OCI-LY7 (cell line): ENCODE measurements at regions not wholly inside any gene's neighbourhood (a gene's known extent, or its start where the extent isn't known, plus 50 kb on each side); places are given as distances from the start of the nearest gene placed in this dataset.

Source experiments
- BruUV-seq: library from RNA; stranded (reverse); fragments of 400-500 nt; replicated peaks from 2 replicates; lab custom pipeline; 2021; lab: Mats Ljungman, UMichigan
- CTCF ChIA-PET: fragments of 300-600 bp; sonication (Branson Sonifier 250); formaldehyde crosslinking; loops from one replicate; lab custom pipeline; 2022; ENCODE audit warnings: antibody characterized with exemption; ENCODE audit not compliant: unreplicated experiment; lab: Charles Lee
- POLR2A ChIA-PET: fragments of 300-600 bp; sonication (Branson Sonifier 250); formaldehyde crosslinking; loops from one replicate; lab custom pipeline; 2022; ENCODE audit warnings: antibody characterized with exemption; lab: Charles Lee
- DNase-seq: peaks from one replicate; pipeline ENCODE4 v3.0.0-alpha.2; 2015; ENCODE audit warnings: low spot score
- H2AFZ ChIP-seq: fragments of 200-600 bp; sonication (generic), shearing (Covaris generic); 2 replicates; pipeline ENCODE4 v1.6.1; 2014; ENCODE audit warnings: mild to moderate bottlenecking, antibody characterized with exemption, low read length, moderate library complexity
- H3K27ac ChIP-seq: fragments of 200-600 bp; sonication (generic); 2 replicates; pipeline ENCODE4 v1.5.1; 2014; ENCODE audit warnings: mixed run types, low read depth, mild to moderate bottlenecking, moderate library complexity, low read length, inconsistent platforms; ENCODE audit not compliant: poor library complexity, severe bottlenecking
- H3K36me3 ChIP-seq: fragments of 200-600 bp; sonication (generic); 2 replicates; pipeline ENCODE4 v1.6.1; 2014; ENCODE audit warnings: mild to moderate bottlenecking, antibody characterized with exemption, low read length, moderate library complexity, mixed read lengths; ENCODE audit not compliant: insufficient read depth
- H3K4me1 ChIP-seq: fragments of 200-600 bp; sonication (generic); 2 replicates; pipeline ENCODE4 v1.5.1; 2014; ENCODE audit warnings: mild to moderate bottlenecking, low read length; ENCODE audit not compliant: insufficient read depth, poor library complexity, severe bottlenecking
- H3K4me2 ChIP-seq: fragments of 200-600 bp; sonication (generic); 2 replicates; pipeline ENCODE4 v1.6.1; 2014; ENCODE audit warnings: mild to moderate bottlenecking, low read length
- H3K4me3 ChIP-seq: fragments of 200-600 bp; sonication (generic); 2 replicates; pipeline ENCODE4 v1.5.1; 2014; ENCODE audit warnings: mild to moderate bottlenecking, low read depth, low read length; ENCODE audit not compliant: poor library complexity, severe bottlenecking
- H3K79me2 ChIP-seq: fragments of 200-600 bp; sonication (generic); 2 replicates; pipeline ENCODE4 v1.6.1; 2016; ENCODE audit warnings: low read depth, mild to moderate bottlenecking, low read length, moderate library complexity, mixed read lengths; ENCODE audit not compliant: insufficient read depth
- H3K9me2 ChIP-seq: fragments of 200-600 bp; sonication (generic); 2 replicates; pipeline ENCODE4 v1.6.1; 2016; ENCODE audit warnings: mild to moderate bottlenecking, low read length, mixed read lengths; ENCODE audit not compliant: insufficient read depth
- H3K9me3 ChIP-seq: fragments of 200-600 bp; sonication (generic); 2 replicates; pipeline ENCODE4 v1.6.1; 2014; ENCODE audit warnings: mild to moderate bottlenecking, mixed run types, low read length, mixed read lengths
- H4K20me1 ChIP-seq: fragments of 200-600 bp; sonication (generic); 2 replicates; pipeline ENCODE4 v1.6.1; 2014; ENCODE audit warnings: mild to moderate bottlenecking, antibody characterized with exemption, low read length, moderate library complexity, mixed read lengths; ENCODE audit not compliant: insufficient read depth
- EZH2phosphoT487 ChIP-seq: fragments of 200-600 bp; sonication (generic); IDR thresholded peaks from 2 replicates; pipeline ENCODE4 v1.6.1; 2018; ENCODE audit warnings: low read depth, borderline replicate concordance, mild to moderate bottlenecking, mixed run types, antibody characterized with exemption, low read length, moderate library complexity, mixed read lengths
- intact Hi-C: fragments of 100-400 bp; cut with micrococcal nuclease; formaldehyde crosslinking; loops from one replicate; pipeline ENCODE4 v1.10.0; 2022; ENCODE audit not compliant: unreplicated experiment
- TF ChIP-seq, protein P1 (sequence below): fragments of 200-600 bp; sonication (generic); conservative IDR thresholded peaks from 2 replicates; pipeline ENCODE4 v1.5.1; 2014; ENCODE audit warnings: mild to moderate bottlenecking, antibody characterized with exemption, low read length, moderate library complexity, mixed read lengths

DNA sequence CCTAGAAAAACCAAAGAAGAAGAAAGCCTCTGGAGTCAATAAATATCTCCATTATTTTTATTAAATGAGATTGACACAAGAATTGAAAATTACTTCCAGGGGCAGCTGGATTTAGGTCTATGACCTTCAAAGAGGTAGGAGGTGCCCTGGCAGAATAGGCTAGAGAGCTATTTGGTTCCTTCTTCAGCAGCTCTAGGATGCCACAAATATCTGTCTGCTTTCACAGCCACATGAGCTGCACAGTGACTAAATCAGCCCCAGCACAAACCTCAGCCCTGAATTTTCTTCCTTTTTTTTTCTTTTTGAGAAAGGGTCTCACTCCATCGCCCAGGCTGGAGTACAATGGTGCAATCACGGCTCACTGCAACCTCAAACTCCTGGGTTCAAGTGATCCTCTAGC is 223.5 kb downstream of the ABHD5 start:
- Histone ChIP-seq H3K4me3 (no peak overlapping the region), H3K4me1 (peaks cover 17% of the 10 kb centered on the region), H3K4me2 (no peak overlapping the region), H3K79me2 (no peaks in the 10 kb centered on the region), H3K9me2 (no peaks in the 10 kb centered on the region), H4K20me1 (no peaks in the 10 kb centered on the region), H3K9me3 (no peaks in the 10 kb centered on the region), H3K27ac (no peak overlapping the region), H3K36me3 (no peaks in the 10 kb centered on the region), H2AFZ (no peak overlapping the region)
- POLR2A ChIA-PET = no interaction called here
- DNase-seq = no peak
- TF ChIP-seq EZH2phosphoT487 = no peak
- TF ChIP-seq, protein P1, sequence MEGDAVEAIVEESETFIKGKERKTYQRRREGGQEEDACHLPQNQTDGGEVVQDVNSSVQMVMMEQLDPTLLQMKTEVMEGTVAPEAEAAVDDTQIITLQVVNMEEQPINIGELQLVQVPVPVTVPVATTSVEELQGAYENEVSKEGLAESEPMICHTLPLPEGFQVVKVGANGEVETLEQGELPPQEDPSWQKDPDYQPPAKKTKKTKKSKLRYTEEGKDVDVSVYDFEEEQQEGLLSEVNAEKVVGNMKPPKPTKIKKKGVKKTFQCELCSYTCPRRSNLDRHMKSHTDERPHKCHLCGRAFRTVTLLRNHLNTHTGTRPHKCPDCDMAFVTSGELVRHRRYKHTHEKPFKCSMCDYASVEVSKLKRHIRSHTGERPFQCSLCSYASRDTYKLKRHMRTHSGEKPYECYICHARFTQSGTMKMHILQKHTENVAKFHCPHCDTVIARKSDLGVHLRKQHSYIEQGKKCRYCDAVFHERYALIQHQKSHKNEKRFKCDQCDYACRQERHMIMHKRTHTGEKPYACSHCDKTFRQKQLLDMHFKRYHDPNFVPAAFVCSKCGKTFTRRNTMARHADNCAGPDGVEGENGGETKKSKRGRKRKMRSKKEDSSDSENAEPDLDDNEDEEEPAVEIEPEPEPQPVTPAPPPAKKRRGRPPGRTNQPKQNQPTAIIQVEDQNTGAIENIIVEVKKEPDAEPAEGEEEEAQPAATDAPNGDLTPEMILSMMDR = no peak
- no TSS peak for BruUV-seq
- intact Hi-C loops = no loop called here
- CTCF ChIA-PET = no interaction called here

DNA sequence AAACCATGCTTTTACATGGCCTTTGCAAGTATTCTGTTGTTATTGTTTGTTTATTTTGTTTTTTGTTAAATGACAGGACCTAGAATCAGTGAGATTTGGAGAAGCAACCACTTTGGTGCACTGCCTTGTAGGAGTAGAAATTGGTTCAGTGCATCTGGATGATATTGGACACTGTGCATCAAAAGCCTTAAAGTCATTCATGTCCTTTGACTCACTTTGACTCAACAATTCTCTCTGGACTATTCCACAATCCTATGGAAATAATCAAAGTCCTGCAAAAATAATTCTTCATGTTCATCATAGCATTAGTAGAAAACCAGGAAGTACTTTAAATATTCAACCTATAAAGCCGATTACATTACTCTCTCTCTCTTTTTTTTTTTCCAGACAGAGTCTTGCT is 224.8 kb downstream of the ABHD5 start:
- Histone ChIP-seq H3K4me1 (peaks cover 12% of the 10 kb centered on the region), H3K36me3 (no peaks in the 10 kb centered on the region), H3K9me3 (no peaks in the 10 kb centered on the region), H4K20me1 (no peaks in the 10 kb centered on the region), H2AFZ (no peak overlapping the region), H3K27ac (no peak overlapping the region), H3K79me2 (no peaks in the 10 kb centered on the region), H3K9me2 (no peaks in the 10 kb centered on the region), H3K4me3 (no peak overlapping the region), H3K4me2 (no peak overlapping the region)
- ChIA-PET POLR2A (no interaction called here), CTCF (no interaction called here)
- DNase-seq = no peak
- BruUV-seq = no TSS peak
- TF ChIP-seq, protein P1 = no peak
- intact Hi-C loops = no loop called here

DNA sequence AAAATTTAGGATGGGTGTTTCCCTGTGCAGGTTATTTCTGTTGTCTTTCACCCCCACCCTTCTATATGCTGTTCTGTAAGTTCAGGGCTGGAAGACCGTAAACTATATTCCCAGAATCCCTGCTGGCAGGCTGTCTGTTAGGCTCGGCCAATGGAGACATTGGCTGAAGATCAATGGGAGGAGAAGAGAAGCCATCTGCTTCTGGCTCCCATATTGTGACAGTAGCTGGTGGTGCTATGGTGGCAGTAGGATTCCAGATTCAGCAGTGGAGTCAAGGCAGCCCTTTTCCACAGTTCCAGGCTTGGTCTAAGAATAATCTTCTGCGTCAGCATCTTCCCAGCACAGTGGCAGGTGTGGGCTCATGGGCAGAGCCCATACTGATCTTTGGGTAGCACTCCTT is 226.6 kb downstream of the ABHD5 start:
- no TSS peak for BruUV-seq
- intact Hi-C loops = no loop called here
- Histone ChIP-seq H2AFZ (no peak overlapping the region), H3K27ac (no peak overlapping the region), H3K36me3 (no peaks in the 10 kb centered on the region), H3K9me2 (no peaks in the 10 kb centered on the region), H3K79me2 (no peaks in the 10 kb centered on the region), H3K4me3 (no peak overlapping the region), H3K4me2 (no peak overlapping the region), H4K20me1 (no peaks in the 10 kb centered on the region), H3K4me1 (peaks cover 14% of the 10 kb centered on the region), H3K9me3 (no peaks in the 10 kb centered on the region)
- TF ChIP-seq EZH2phosphoT487 = no peak
- TF ChIP-seq, protein P1 = no peak
- POLR2A ChIA-PET = no interaction called here
- CTCF ChIA-PET = no interaction called here
- DNase-seq = no peak
